Testis (tissue), 2 donors: ENCODE measurements at regions not wholly inside any gene's neighbourhood (a gene's known extent, or its start where the extent isn't known, plus 50 kb on each side); places are given as distances from the start of the nearest gene placed in this dataset.

ENCODE experiments used
- POLR2A ChIP-seq: fragments of 450-650 bp; IDR thresholded peaks from one replicate; pipeline ENCODE4 v1.6.1; 2017; ENCODE audit warnings: antibody characterized with exemption, mild to moderate bottlenecking, moderate library complexity
- TF ChIP-seq, protein P1 (sequence below), 3 experiments: fragments of 450-650 bp in 2 of 3; fragments of 200-600 bp in 1 of 3; sonication (generic) in 1 of 3; IDR thresholded peaks; one replicate each; pipeline ENCODE4 v1.5.1; 2016 to 2019; ENCODE audit warnings: antibody characterized with exemption in 3 of 3, mild to moderate bottlenecking in 2 of 3, moderate library complexity in 1 of 3

DNA sequence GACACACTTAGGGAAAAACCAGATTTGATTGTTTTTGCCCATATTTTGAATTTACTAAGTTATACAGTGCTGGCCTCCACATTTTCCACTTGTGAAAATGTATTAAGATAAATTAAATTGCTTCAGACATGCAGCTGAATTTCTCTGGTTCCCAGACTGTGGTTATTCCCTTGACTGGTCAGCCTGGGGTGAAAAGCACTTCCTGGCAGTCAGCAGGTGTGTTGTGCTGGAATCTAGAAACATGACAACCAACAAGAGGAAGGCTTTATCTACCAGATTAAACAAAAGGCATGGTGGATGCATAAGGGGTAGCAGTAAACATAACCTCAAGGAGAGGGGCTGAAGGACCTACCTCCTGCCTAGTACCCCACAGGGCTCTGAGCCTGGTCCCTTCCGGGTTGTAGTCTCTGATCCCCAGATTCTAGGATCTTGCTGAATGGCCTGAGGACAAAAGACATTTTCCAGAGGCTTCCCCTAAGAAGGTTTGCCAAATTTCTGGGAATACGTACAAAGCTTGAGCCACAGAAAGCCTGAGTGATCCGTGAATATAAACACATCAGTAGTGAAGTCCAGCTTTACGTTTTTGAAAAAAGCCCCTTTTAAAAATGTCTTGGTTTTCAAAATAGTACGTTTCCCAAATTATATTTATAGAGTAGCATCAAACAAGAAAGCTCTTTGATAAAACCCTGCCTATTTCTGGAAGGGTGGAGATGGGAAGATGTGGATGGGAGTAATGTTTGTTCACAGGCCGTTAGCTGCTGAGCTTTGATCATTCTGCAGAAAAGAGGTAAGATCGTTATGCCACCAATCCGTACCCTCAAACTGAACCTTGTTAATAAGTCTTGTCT is 133.4 kb downstream of the LACC1 start:
- TF ChIP-seq, protein P1, sequence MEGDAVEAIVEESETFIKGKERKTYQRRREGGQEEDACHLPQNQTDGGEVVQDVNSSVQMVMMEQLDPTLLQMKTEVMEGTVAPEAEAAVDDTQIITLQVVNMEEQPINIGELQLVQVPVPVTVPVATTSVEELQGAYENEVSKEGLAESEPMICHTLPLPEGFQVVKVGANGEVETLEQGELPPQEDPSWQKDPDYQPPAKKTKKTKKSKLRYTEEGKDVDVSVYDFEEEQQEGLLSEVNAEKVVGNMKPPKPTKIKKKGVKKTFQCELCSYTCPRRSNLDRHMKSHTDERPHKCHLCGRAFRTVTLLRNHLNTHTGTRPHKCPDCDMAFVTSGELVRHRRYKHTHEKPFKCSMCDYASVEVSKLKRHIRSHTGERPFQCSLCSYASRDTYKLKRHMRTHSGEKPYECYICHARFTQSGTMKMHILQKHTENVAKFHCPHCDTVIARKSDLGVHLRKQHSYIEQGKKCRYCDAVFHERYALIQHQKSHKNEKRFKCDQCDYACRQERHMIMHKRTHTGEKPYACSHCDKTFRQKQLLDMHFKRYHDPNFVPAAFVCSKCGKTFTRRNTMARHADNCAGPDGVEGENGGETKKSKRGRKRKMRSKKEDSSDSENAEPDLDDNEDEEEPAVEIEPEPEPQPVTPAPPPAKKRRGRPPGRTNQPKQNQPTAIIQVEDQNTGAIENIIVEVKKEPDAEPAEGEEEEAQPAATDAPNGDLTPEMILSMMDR (IDR thresholded peaks at IDR 0.05) = no peak
- no peak for TF ChIP-seq POLR2A
